ENCODE measurements at regions not wholly inside any gene's neighbourhood (a gene's known extent, or its start where the extent isn't known, plus 50 kb on each side); places are given as distances from the start of the nearest gene placed in this dataset.

DNA sequence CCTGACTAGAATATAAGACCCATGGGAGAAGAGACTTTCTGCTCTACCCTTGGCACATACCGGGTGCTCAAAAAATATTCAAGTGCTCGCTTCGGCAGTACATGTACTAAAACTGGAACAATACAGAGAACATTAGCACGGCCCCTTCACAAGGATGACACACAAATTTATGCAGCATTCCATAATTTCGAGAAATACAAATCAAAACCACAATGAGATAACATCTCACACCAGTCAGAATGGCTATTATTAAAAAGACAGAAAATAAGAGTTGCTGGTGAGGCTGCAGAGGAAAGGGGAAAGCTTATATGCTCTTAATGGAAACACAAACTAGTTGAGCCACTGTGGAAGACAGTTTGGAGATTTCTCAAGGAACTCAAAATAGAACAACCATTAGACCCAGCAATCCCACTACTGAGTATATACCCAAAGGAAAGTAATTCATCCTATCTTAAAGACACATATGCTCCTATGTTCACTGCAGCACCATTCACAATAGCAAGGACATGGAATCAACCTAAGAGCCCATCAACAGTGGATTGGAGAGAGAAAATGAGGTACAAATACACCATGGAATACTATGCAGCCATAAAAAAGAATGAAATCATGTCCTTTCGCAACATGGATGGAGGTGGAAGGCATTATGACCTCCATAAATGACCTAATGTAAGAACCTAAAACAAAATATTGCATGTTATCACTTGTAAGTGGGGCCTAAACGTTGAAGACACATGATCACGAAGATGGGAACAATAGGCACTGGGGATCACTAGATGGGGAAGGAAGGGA is 71.6 kb upstream of the CYP1B1 start:
- Histone ChIP-seq H3K4me2 (ENCODE audit: low read depth, low read length) (no peak overlapping the region), H2AFZ (ENCODE audit: low read length) (no peak overlapping the region), H3K9me3 (replicated peaks; ENCODE audit: insufficient read depth, low read length) (no peaks in the 10 kb centered on the region), H3K79me2 (ENCODE audit: low read length) (no peaks in the 10 kb centered on the region), H3F3A (ENCODE audit: insufficient read depth, low read length) (no peaks in the 10 kb centered on the region), H3K9ac (ENCODE audit: low read length) (no peak overlapping the region), H4K20me1 (ENCODE audit: insufficient read depth, low read length) (no peaks in the 10 kb centered on the region), H3K9me2 (replicated peaks; ENCODE audit: insufficient read depth, low read length) (no peaks in the 10 kb centered on the region), H3K36me3 (replicated peaks; ENCODE audit: insufficient read depth, low read length) (no peaks in the 10 kb centered on the region), H3K27me3 (replicated peaks; ENCODE audit: insufficient read depth, low read length) (no peaks in the 10 kb centered on the region), H3K4me3 (ENCODE audit: low read length) (no peak overlapping the region), H3K4me1 (ENCODE audit: low read length) (no peaks in the 10 kb centered on the region), H3K27ac (ENCODE audit: low read length) (no peak overlapping the region)
- DNase-seq: no peak
- TF ChIP-seq, protein P1, sequence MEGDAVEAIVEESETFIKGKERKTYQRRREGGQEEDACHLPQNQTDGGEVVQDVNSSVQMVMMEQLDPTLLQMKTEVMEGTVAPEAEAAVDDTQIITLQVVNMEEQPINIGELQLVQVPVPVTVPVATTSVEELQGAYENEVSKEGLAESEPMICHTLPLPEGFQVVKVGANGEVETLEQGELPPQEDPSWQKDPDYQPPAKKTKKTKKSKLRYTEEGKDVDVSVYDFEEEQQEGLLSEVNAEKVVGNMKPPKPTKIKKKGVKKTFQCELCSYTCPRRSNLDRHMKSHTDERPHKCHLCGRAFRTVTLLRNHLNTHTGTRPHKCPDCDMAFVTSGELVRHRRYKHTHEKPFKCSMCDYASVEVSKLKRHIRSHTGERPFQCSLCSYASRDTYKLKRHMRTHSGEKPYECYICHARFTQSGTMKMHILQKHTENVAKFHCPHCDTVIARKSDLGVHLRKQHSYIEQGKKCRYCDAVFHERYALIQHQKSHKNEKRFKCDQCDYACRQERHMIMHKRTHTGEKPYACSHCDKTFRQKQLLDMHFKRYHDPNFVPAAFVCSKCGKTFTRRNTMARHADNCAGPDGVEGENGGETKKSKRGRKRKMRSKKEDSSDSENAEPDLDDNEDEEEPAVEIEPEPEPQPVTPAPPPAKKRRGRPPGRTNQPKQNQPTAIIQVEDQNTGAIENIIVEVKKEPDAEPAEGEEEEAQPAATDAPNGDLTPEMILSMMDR (IDR thresholded peaks at IDR 0.05; ENCODE audit: low read length): no peak
- TF ChIP-seq EZH2phosphoT487 (IDR thresholded peaks at IDR 0.05; ENCODE audit: low read length): no peak
- TF ChIP-seq EZH2 (optimal IDR thresholded peaks at IDR 0.05; ENCODE audit: low read depth, low read length): no peak

DNA sequence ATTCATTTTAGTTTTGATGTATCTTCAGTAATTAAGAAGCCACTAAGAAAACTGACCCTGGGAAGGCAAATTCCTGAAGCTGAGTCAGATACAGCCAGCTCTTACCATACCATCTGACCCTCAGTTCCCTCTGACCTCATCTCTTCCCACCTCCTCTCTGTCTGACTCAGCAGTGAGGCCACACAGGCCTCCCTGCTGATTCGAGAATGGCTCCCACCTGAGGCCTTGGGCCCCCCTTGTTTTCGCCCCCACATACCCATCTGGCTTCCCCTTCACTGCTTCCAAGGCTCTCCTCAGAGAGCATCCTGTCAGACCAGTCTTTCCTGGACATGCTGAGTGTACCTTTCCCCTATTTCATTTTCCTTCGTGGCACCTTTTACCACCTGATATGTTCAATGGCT is 71.0 kb upstream of the CYP1B1 start:
- H3K4me3 ChIP-seq (ENCODE audit: low read length): no peak overlapping the region
- TF ChIP-seq EZH2phosphoT487 (IDR thresholded peaks at IDR 0.05; ENCODE audit: low read length) (no peak), EZH2 (optimal IDR thresholded peaks at IDR 0.05; ENCODE audit: low read depth, low read length) (no peak)
- TF ChIP-seq, protein P1 (IDR thresholded peaks at IDR 0.05; ENCODE audit: low read length): no peak
- H3K9me3 ChIP-seq (replicated peaks; ENCODE audit: insufficient read depth, low read length): no peaks in the 10 kb centered on the region
- H3K9me2 ChIP-seq (replicated peaks; ENCODE audit: insufficient read depth, low read length): no peaks in the 10 kb centered on the region
- no peak overlapping the region for H3K9ac ChIP-seq (ENCODE audit: low read length)
- no peak overlapping the region for H2AFZ ChIP-seq (ENCODE audit: low read length)
- no peaks in the 10 kb centered on the region for H3K4me1 ChIP-seq (ENCODE audit: low read length)
- no peak overlapping the region for H3K27ac ChIP-seq (ENCODE audit: low read length)
- H3K79me2 ChIP-seq (ENCODE audit: low read length): no peaks in the 10 kb centered on the region
- no peaks in the 10 kb centered on the region for H4K20me1 ChIP-seq (ENCODE audit: insufficient read depth, low read length)
- H3F3A ChIP-seq (ENCODE audit: insufficient read depth, low read length): no peaks in the 10 kb centered on the region
- no peak for DNase-seq
- H3K4me2 ChIP-seq (ENCODE audit: low read depth, low read length): no peak overlapping the region
- H3K27me3 ChIP-seq (replicated peaks; ENCODE audit: insufficient read depth, low read length): no peaks in the 10 kb centered on the region
- no peaks in the 10 kb centered on the region for H3K36me3 ChIP-seq (replicated peaks; ENCODE audit: insufficient read depth, low read length)

DNA sequence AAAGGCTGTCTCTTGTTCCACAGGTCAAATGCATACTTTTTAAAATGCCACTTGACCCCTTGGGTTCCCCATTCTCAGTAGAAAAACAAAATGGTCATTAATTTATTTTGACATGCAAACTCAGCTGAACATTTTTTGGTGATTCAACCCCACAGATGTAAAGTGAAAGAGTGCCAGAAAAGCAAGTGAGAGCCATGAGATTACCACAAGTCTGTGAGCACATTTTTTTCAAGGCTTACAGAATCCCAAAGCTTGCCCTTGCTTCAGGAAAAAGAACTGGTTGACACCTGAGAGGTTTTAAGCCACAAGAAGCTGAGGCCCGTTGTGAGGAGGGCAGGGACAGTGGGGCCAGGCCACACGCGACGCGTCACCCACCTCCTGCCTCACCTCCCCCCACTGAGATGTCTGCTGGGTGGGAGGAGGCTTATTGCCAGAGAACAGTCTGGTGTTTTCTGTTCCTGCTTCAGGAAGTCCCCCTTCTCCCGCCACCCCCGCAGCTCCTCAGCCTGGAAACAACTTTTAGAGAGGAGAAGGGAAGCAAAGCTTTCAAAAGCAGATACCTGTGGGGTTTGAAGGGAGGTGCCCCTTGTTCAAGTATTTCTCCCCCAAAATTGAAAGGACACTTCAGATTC is 70.4 kb upstream of the CYP1B1 start:
- no peak for DNase-seq
- no peaks in the 10 kb centered on the region for H3F3A ChIP-seq (ENCODE audit: insufficient read depth, low read length)
- no peak overlapping the region for H2AFZ ChIP-seq (ENCODE audit: low read length)
- H3K4me2 ChIP-seq (ENCODE audit: low read depth, low read length): no peak overlapping the region
- H3K9me2 ChIP-seq (replicated peaks; ENCODE audit: insufficient read depth, low read length): no peaks in the 10 kb centered on the region
- no peak overlapping the region for H3K9ac ChIP-seq (ENCODE audit: low read length)
- no peak overlapping the region for H3K27ac ChIP-seq (ENCODE audit: low read length)
- no peak overlapping the region for H3K4me3 ChIP-seq (ENCODE audit: low read length)
- no peaks in the 10 kb centered on the region for H3K27me3 ChIP-seq (replicated peaks; ENCODE audit: insufficient read depth, low read length)
- H3K9me3 ChIP-seq (replicated peaks; ENCODE audit: insufficient read depth, low read length): no peaks in the 10 kb centered on the region
- no peaks in the 10 kb centered on the region for H3K79me2 ChIP-seq (ENCODE audit: low read length)
- no peaks in the 10 kb centered on the region for H3K36me3 ChIP-seq (replicated peaks; ENCODE audit: insufficient read depth, low read length)
- no peaks in the 10 kb centered on the region for H3K4me1 ChIP-seq (ENCODE audit: low read length)
- TF ChIP-seq, protein P1 (IDR thresholded peaks at IDR 0.05; ENCODE audit: low read length): no peak
- TF ChIP-seq EZH2 (optimal IDR thresholded peaks at IDR 0.05; ENCODE audit: low read depth, low read length): no peak
- no peak for TF ChIP-seq EZH2phosphoT487 (IDR thresholded peaks at IDR 0.05; ENCODE audit: low read length)
- no peaks in the 10 kb centered on the region for H4K20me1 ChIP-seq (ENCODE audit: insufficient read depth, low read length)

Measured in MM.1S (cell line).